CD14-positive monocyte (primary cell): ENCODE measurements at regions not wholly inside any gene's neighbourhood (a gene's known extent, or its start where the extent isn't known, plus 50 kb on each side); places are given as distances from the start of the nearest gene placed in this dataset.

Source experiments
- DNase-seq, 3 donors: peaks; one replicate each; pipeline ENCODE4 v3.0.0-alpha.2; 2011 to 2022
- H2AFZ ChIP-seq: 2 replicates; pipeline ENCODE4 v1.6.0; 2012; ENCODE audit warnings: mild to moderate bottlenecking, low read depth, low read length, inconsistent platforms; ENCODE audit not compliant: insufficient read depth, poor library complexity, severe bottlenecking
- H3K27ac ChIP-seq, 2 donors: 1 replicate in 1 of 2; 2 replicates in 1 of 2; pipeline ENCODE4 v1.5.1; 2012 to 2013; ENCODE audit warnings: low read length in 2 of 2, control low read depth in 1 of 2, inconsistent platforms in 1 of 2, low read depth in 1 of 2, mild to moderate bottlenecking in 1 of 2
- H3K27me3 ChIP-seq, 2 donors: one replicate each; pipeline versions ENCODE4 v1.6.0 to v1.6.1; 2011 to 2013; ENCODE audit warnings: low read length in 2 of 2; ENCODE audit not compliant: control insufficient read depth in 2 of 2, insufficient read depth in 2 of 2
- H3K36me3 ChIP-seq, 2 donors: replicated peaks in 1 of 2; 1 replicate in 1 of 2; 2 replicates in 1 of 2; pipeline versions ENCODE4 v1.5.1 to v1.6.1; 2012 to 2013; ENCODE audit warnings: low read length in 2 of 2, control low read depth in 1 of 2, inconsistent platforms in 1 of 2, mild to moderate bottlenecking in 1 of 2; ENCODE audit not compliant: insufficient read depth in 2 of 2, control insufficient read depth in 1 of 2
- H3K4me1 ChIP-seq, 2 donors: 1 replicate in 1 of 2; 2 replicates in 1 of 2; pipeline versions ENCODE4 v1.5.1 to v1.6.1; 2012 to 2013; ENCODE audit warnings: low read length in 2 of 2, control low read depth in 1 of 2, inconsistent platforms in 1 of 2, mild to moderate bottlenecking in 1 of 2, moderate library complexity in 1 of 2; ENCODE audit not compliant: insufficient read depth in 2 of 2, control insufficient read depth in 1 of 2
- H3K4me2 ChIP-seq: replicated peaks from 2 replicates; pipeline ENCODE3; 2012; ENCODE audit warnings: low read length, moderate library complexity, mild to moderate bottlenecking; ENCODE audit not compliant: poor library complexity, severe bottlenecking; ENCODE audit errors: extremely low read depth
- H3K4me3 ChIP-seq, 3 experiments: fragments of 200-600 bp in 1 of 3; sonication (generic) in 1 of 3; replicated peaks in 1 of 3; 1 replicate in 2 of 3; 2 replicates in 1 of 3; pipeline ENCODE4 v1.5.1; 2011 to 2013; ENCODE audit warnings: low read length in 3 of 3, mild to moderate bottlenecking in 3 of 3, control low read depth in 2 of 3, low read depth in 2 of 3, inconsistent platforms in 1 of 3, moderate library complexity in 1 of 3
- H3K79me2 ChIP-seq: 2 replicates; pipeline ENCODE4 v1.6.0; 2012; ENCODE audit warnings: mild to moderate bottlenecking, control low read depth, inconsistent platforms, low read length, moderate library complexity; ENCODE audit not compliant: insufficient read depth
- H3K9ac ChIP-seq: 2 replicates; pipeline ENCODE4 v1.6.0; 2017; ENCODE audit warnings: low read length, mild to moderate bottlenecking; ENCODE audit not compliant: insufficient read depth, poor library complexity, severe bottlenecking
- H3K9me3 ChIP-seq, 2 donors: replicated peaks in 1 of 2; 1 replicate in 1 of 2; 2 replicates in 1 of 2; pipeline versions ENCODE4 v1.5.1 to v1.6.1; 2012 to 2013; ENCODE audit warnings: low read length in 2 of 2, control low read depth in 1 of 2; ENCODE audit not compliant: control insufficient read depth in 1 of 2, insufficient read depth in 1 of 2
- H4K20me1 ChIP-seq: 2 replicates; pipeline ENCODE4 v1.6.0; 2012; ENCODE audit warnings: mild to moderate bottlenecking, low read length, control low read depth, moderate library complexity; ENCODE audit not compliant: insufficient read depth
- H3K27ac Mint-ChIP-seq, 7 donors: one replicate each; pipeline ENCODE4 v1.8.0; 2020; ENCODE audit warnings: mild to moderate bottlenecking in 7 of 7, mixed read lengths in 7 of 7, moderate library complexity in 6 of 7, inconsistent platforms in 2 of 7
- H3K27me3 Mint-ChIP-seq, 3 donors: one replicate each; pipeline ENCODE4 v1.8.0; 2021 to 2022; ENCODE audit warnings: low read depth in 3 of 3, mild to moderate bottlenecking in 3 of 3, mixed read lengths in 3 of 3, moderate library complexity in 3 of 3, inconsistent platforms in 1 of 3
- H3K36me3 Mint-ChIP-seq, 2 donors: one replicate each; pipeline ENCODE4 v1.8.0; 2020; ENCODE audit warnings: mixed read lengths in 2 of 2, inconsistent platforms in 1 of 2, mild to moderate bottlenecking in 1 of 2
- H3K4me1 Mint-ChIP-seq: one replicate; pipeline ENCODE4 v1.8.0; 2020; ENCODE audit warnings: mild to moderate bottlenecking, mixed read lengths
- H3K4me3 Mint-ChIP-seq, 2 donors: one replicate each; pipeline ENCODE4 v1.8.0; 2020; ENCODE audit warnings: mild to moderate bottlenecking in 2 of 2, mixed read lengths in 2 of 2, moderate library complexity in 1 of 2
- H3K9me3 Mint-ChIP-seq, 7 donors: one replicate each; pipeline ENCODE4 v1.8.0; 2020 to 2022; ENCODE audit warnings: mixed read lengths in 7 of 7, mild to moderate bottlenecking in 6 of 7, moderate library complexity in 6 of 7, inconsistent platforms in 2 of 7
- CTCF ChIP-seq: fragments of 200-600 bp; IDR thresholded peaks from one replicate; pipeline ENCODE4 v1.8.0; 2022; ENCODE audit warnings: antibody characterized with exemption, mild to moderate bottlenecking
- WGBS: methylation state at CpG from one replicate; pipeline ENCODE4 v1.1.5; 2013; ENCODE audit warnings: missing lambda C conversion rate; ENCODE audit not compliant: insufficient coverage; 5-methylcytosine and 5-hydroxymethylcytosine counted together
- intact Hi-C, 2 donors: fragments of 100-400 bp; cut with micrococcal nuclease; formaldehyde crosslinking; loops; one replicate each; pipeline versions ENCODE4 v1.15.0 to v1.15.1; 2023

- no peak for TF ChIP-seq CTCF
- Histone ChIP-seq H3K27me3 (no peaks in the 10 kb centered on the region), H3K4me2 (no peak overlapping the region), H3K9me3 (no peaks in the 10 kb centered on the region), H4K20me1 (no peaks in the 10 kb centered on the region), H3K9ac (no peak overlapping the region), H2AFZ (no peak overlapping the region), H3K79me2 (no peaks in the 10 kb centered on the region), H3K4me1 (no peaks in the 10 kb centered on the region), H3K4me3 (no peak overlapping the region), H3K36me3 (no peaks in the 10 kb centered on the region), H3K27ac (no peak overlapping the region)
- H3K4me3 Mint-ChIP-seq, result no peak overlapping the region
- H3K9me3 Mint-ChIP-seq, result peaks cover 0 to 4% (median 1%) of the 10 kb centered on the region in 7 donors
- H3K4me1 Mint-ChIP-seq, result no peaks in the 10 kb centered on the region
- DNase-seq, result no peak
- intact Hi-C loops, result no loop called here
- no peaks in the 10 kb centered on the region for H3K36me3 Mint-ChIP-seq
- H3K27ac Mint-ChIP-seq, result no peak overlapping the region
- H3K27me3 Mint-ChIP-seq, result no peaks in the 10 kb centered on the region
- WGBS, result 86% methylated on average over 1 of the region's 1 CpG
These were observed 1224.6 kb upstream of the LRRTM3 start for GRCh38 chr10:65701168-65701776.

GRCh38 chr10:65708057-65708456 lies 1217.8 kb upstream of the LRRTM3 start:
- no peak overlapping the region for H3K27ac Mint-ChIP-seq
- no peak overlapping the region for H2AFZ ChIP-seq
- no peaks in the 10 kb centered on the region for H3K27me3 Mint-ChIP-seq
- no peak overlapping the region for H3K27ac ChIP-seq
- H3K4me1 Mint-ChIP-seq, result no peaks in the 10 kb centered on the region
- H3K36me3 Mint-ChIP-seq, result no peaks in the 10 kb centered on the region
- no peak overlapping the region for H3K4me3 Mint-ChIP-seq
- H3K4me3 ChIP-seq, result no peak overlapping the region
- no peaks in the 10 kb centered on the region for H3K27me3 ChIP-seq
- no peak for DNase-seq
- H3K79me2 ChIP-seq, result no peaks in the 10 kb centered on the region
- no peaks in the 10 kb centered on the region for H4K20me1 ChIP-seq
- intact Hi-C loops, result no loop called here
- H3K4me1 ChIP-seq, result no peaks in the 10 kb centered on the region
- no peaks in the 10 kb centered on the region for H3K9me3 ChIP-seq
- no peaks in the 10 kb centered on the region for H3K9me3 Mint-ChIP-seq
- H3K4me2 ChIP-seq, result no peak overlapping the region
- TF ChIP-seq CTCF, result no peak
- no peaks in the 10 kb centered on the region for H3K36me3 ChIP-seq
- no CpG with 5 or more reads among the region's 1 CpG for WGBS
- no peak overlapping the region for H3K9ac ChIP-seq
